ENCODE measurements at regions not wholly inside any gene's neighbourhood (a gene's known extent, or its start where the extent isn't known, plus 50 kb on each side); places are given as distances from the start of the nearest gene placed in this dataset.
"Not testable (repeated sequence)": the region's sequence is repeated elsewhere in the genome, so short reads cannot be mapped to it uniquely, and the experiment has no call there.

- H2BK15ac ChIP-seq (ENCODE audit: low read length); H4K5ac ChIP-seq (ENCODE audit: insufficient read length, low read depth, low read length); H2BK20ac ChIP-seq (ENCODE audit: low read length); H2BK5ac ChIP-seq (ENCODE audit: low read depth, low read length); H3K4me2 ChIP-seq (ENCODE audit: insufficient read depth in 1 of 2, low read depth in 2 of 2, low read length in 2 of 2); H3K4me3 ChIP-seq (ENCODE audit: extremely low read depth in 1 of 4, insufficient read depth in 2 of 4, low read depth in 3 of 4, low read length in 4 of 4); H4K8ac ChIP-seq (ENCODE audit: extremely low read depth, insufficient read depth, low read length); H3K4ac ChIP-seq (replicated peaks; ENCODE audit: insufficient read length, low read depth, low read length); H2AFZ ChIP-seq (ENCODE audit: low read length); DNase-seq (ENCODE audit: low read depth in 1 of 2, low spot score in 2 of 2); H3K27me3 ChIP-seq (replicated peaks in 1 of 4; ENCODE audit: control insufficient read depth in 3 of 4, extremely low read depth in 1 of 4, insufficient read depth in 3 of 4, low read length in 3 of 4); H3K23me2 ChIP-seq (ENCODE audit: low read depth, low read length); H3K9ac ChIP-seq (replicated peaks in 1 of 4; ENCODE audit: extremely low read depth in 1 of 4, low read depth in 3 of 4, low read length in 3 of 4); H3K79me1 ChIP-seq (ENCODE audit: low read depth, low read length); H2BK12ac ChIP-seq (ENCODE audit: low read depth, low read length); H4K91ac ChIP-seq (replicated peaks; ENCODE audit: insufficient read length, low read length); H3K56ac ChIP-seq (replicated peaks; ENCODE audit: insufficient read length, low read depth, low read length); H3K18ac ChIP-seq (ENCODE audit: extremely low read depth, low read length); H2AK5ac ChIP-seq (ENCODE audit: low read depth, low read length); H3K27ac ChIP-seq (ENCODE audit: low read depth, low read length); H4K20me1 ChIP-seq (replicated peaks in 1 of 2; ENCODE audit: control insufficient read depth in 1 of 2, insufficient read depth in 2 of 2, low read length in 2 of 2); H3K23ac ChIP-seq (ENCODE audit: insufficient read length); H3K4me1 ChIP-seq (replicated peaks in 1 of 4; ENCODE audit: control insufficient read depth in 3 of 4, insufficient read depth in 4 of 4, low read length in 3 of 4); CTCF ChIA-PET (ENCODE audit: partially characterized antibody); FAIRE-seq; H3K36me3 ChIP-seq (ENCODE audit: control insufficient read depth in 2 of 4, insufficient read depth in 4 of 4, low read length in 3 of 4); H3K14ac ChIP-seq (ENCODE audit: insufficient read length); POLR2A ChIA-PET (ENCODE audit: partially characterized antibody); H3K9me3 ChIP-seq (ENCODE audit: insufficient read depth in 2 of 2, low read depth in 1 of 2, low read length in 1 of 2); H2BK120ac ChIP-seq (replicated peaks; ENCODE audit: low read depth, low read length); H3K79me2 ChIP-seq (ENCODE audit: control insufficient read depth in 1 of 2, insufficient read depth in 2 of 2, low read length in 2 of 2): not testable (repeated sequence)
- WGBS, 2 experiments (ENCODE audit: extremely low coverage in 1 of 2, insufficient coverage in 1 of 2, insufficient read length in 1 of 2, insufficient replicate concordance in 2 of 2, low coverage in 1 of 2, low lambda C conversion rate in 2 of 2, missing lambda C conversion rate in 1 of 2) = no CpG with 5 or more reads among the region's 10 CpGs
Measured at GRCh38 chr21:6020953-6021716, 4500.2 kb upstream of the TPTE start.

- POLR2A ChIA-PET (ENCODE audit: partially characterized antibody); H3K56ac ChIP-seq (replicated peaks; ENCODE audit: insufficient read length, low read depth, low read length); H3K4me3 ChIP-seq (ENCODE audit: extremely low read depth in 1 of 4, insufficient read depth in 2 of 4, low read depth in 3 of 4, low read length in 4 of 4); FAIRE-seq; H3K4me2 ChIP-seq (ENCODE audit: insufficient read depth in 1 of 2, low read depth in 2 of 2, low read length in 2 of 2); H3K14ac ChIP-seq (ENCODE audit: insufficient read length); H3K79me2 ChIP-seq (ENCODE audit: control insufficient read depth in 1 of 2, insufficient read depth in 2 of 2, low read length in 2 of 2); H3K27ac ChIP-seq (ENCODE audit: low read depth, low read length); H3K4me1 ChIP-seq (replicated peaks in 1 of 4; ENCODE audit: control insufficient read depth in 3 of 4, insufficient read depth in 4 of 4, low read length in 3 of 4); H3K9me3 ChIP-seq (ENCODE audit: insufficient read depth in 2 of 2, low read depth in 1 of 2, low read length in 1 of 2); H2AK5ac ChIP-seq (ENCODE audit: low read depth, low read length); H3K79me1 ChIP-seq (ENCODE audit: low read depth, low read length); H2BK5ac ChIP-seq (ENCODE audit: low read depth, low read length); H3K9ac ChIP-seq (replicated peaks in 1 of 4; ENCODE audit: extremely low read depth in 1 of 4, low read depth in 3 of 4, low read length in 3 of 4); H2BK12ac ChIP-seq (ENCODE audit: low read depth, low read length); CTCF ChIA-PET (ENCODE audit: partially characterized antibody); H4K20me1 ChIP-seq (replicated peaks in 1 of 2; ENCODE audit: control insufficient read depth in 1 of 2, insufficient read depth in 2 of 2, low read length in 2 of 2); H3K23ac ChIP-seq (ENCODE audit: insufficient read length); H4K91ac ChIP-seq (replicated peaks; ENCODE audit: insufficient read length, low read length); H2BK15ac ChIP-seq (ENCODE audit: low read length); H2BK120ac ChIP-seq (replicated peaks; ENCODE audit: low read depth, low read length); H3K18ac ChIP-seq (ENCODE audit: extremely low read depth, low read length); H3K4ac ChIP-seq (replicated peaks; ENCODE audit: insufficient read length, low read depth, low read length); H2BK20ac ChIP-seq (ENCODE audit: low read length); H3K27me3 ChIP-seq (replicated peaks in 1 of 4; ENCODE audit: control insufficient read depth in 3 of 4, extremely low read depth in 1 of 4, insufficient read depth in 3 of 4, low read length in 3 of 4); H4K8ac ChIP-seq (ENCODE audit: extremely low read depth, insufficient read depth, low read length); H4K5ac ChIP-seq (ENCODE audit: insufficient read length, low read depth, low read length); H2AFZ ChIP-seq (ENCODE audit: low read length); H3K36me3 ChIP-seq (ENCODE audit: control insufficient read depth in 2 of 4, insufficient read depth in 4 of 4, low read length in 3 of 4); DNase-seq (ENCODE audit: low read depth in 1 of 2, low spot score in 2 of 2); H3K23me2 ChIP-seq (ENCODE audit: low read depth, low read length): not testable (repeated sequence)
- no CpG with 5 or more reads among the region's 4 CpGs for WGBS, 2 experiments (ENCODE audit: extremely low coverage in 1 of 2, insufficient coverage in 1 of 2, insufficient read length in 1 of 2, insufficient replicate concordance in 2 of 2, low coverage in 1 of 2, low lambda C conversion rate in 2 of 2, missing lambda C conversion rate in 1 of 2)
Measured at GRCh38 chr21:6021717-6022270, 4499.6 kb upstream of the TPTE start.

All from H1 (cell line).